GM12878 (cell line): ENCODE measurements at regions not wholly inside any gene's neighbourhood (a gene's known extent, or its start where the extent isn't known, plus 50 kb on each side); places are given as distances from the start of the nearest gene placed in this dataset.

Experiments
- IRF5 ChIP-seq: fragments of 450-650 bp; IDR thresholded peaks from 2 replicates; pipeline ENCODE4 v1.6.1; 2017; ENCODE audit warnings: borderline replicate concordance
- KAT2A ChIP-seq: conservative IDR thresholded peaks from 2 replicates; pipeline ENCODE4 v1.6.1; 2011; ENCODE audit warnings: low read depth, low read length; ENCODE audit not compliant: control insufficient read depth
- MXI1 ChIP-seq: fragments of 150-350 bp; IDR thresholded peaks from 2 replicates; pipeline ENCODE4 v1.6.1; 2011; ENCODE audit warnings: low read depth, mild to moderate bottlenecking, inconsistent platforms, low read length, improper control_type of control experiment
- SKIL ChIP-seq: fragments of 450-650 bp; IDR thresholded peaks from 2 replicates; pipeline ENCODE4 v1.6.1; 2017; ENCODE audit warnings: mild to moderate bottlenecking, low read depth, inconsistent platforms; ENCODE audit not compliant: poor library complexity, severe bottlenecking
- ZBTB11 ChIP-seq: fragments of 450-650 bp; formaldehyde crosslinking; IDR thresholded peaks from 2 replicates; pipeline ENCODE4 v1.5.0; 2022; ENCODE audit warnings: mild to moderate bottlenecking, missing genetic modification characterization

GRCh38 chr13:48804821-48805601, 151.3 kb downstream of the CYSLTR2 start (continued):
- no peak for TF ChIP-seq MXI1
- TF ChIP-seq KAT2A = no peak
- TF ChIP-seq ZBTB11 (CRISPR knock-in tag) = no peak
- no peak for TF ChIP-seq IRF5
- no peak for TF ChIP-seq SKIL
